HG03442 (cell line): ENCODE measurements at regions not wholly inside any gene's neighbourhood (a gene's known extent, or its start where the extent isn't known, plus 50 kb on each side); places are given as distances from the start of the nearest gene placed in this dataset.

Experiments
- ATAC-seq: cut with Tn5 transposase; IDR thresholded peaks from one replicate; pipeline ENCODE4 v1.9.1; 2021; ENCODE audit warnings: mild to moderate bottlenecking, moderate library complexity; ENCODE audit not compliant: unreplicated experiment

- ATAC-seq, result no peak
Observed at GRCh38 chr13:38602266-38602665, 84.6 kb upstream of the FREM2 start.

DNA sequence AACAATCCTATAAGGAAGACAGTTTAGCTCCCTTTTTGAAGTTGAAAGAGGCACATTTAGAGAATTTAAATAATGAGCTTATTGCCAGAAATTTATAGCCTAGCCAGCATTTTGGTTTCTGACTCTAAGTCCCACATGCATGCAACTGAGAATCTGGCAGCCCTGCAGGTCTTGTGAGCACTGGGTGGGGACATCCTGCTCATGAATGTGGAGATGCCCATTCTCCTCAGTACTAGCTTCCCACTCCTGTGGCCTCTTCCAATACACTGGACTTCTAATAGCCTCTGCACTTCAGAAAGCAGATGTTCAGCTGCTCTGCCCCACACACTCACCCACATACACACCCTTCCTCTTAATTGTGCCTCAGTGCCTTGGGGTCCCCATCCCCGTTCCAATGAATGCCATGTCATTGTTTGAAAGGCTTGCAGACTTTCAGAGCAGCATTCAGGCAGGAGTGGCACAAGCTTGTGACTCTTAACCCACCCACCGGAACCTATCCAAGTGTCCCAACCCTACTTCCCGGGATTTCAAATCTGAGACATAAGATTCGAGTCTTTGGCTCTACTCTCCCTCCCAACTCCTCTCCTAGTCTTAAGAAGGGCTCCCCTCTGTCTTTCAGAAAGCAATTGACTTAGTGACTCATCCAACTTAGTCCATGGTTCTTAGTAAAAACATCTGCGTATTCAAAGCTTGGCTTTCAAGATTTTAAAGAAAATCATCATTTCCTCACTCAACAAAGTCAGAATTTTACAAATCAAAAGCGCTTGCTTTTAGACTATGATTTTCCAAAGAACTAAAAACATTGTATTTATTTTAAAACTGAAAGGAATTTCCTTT, 80.0 kb upstream of the FREM2 start:
- ATAC-seq, result no peak

- ATAC-seq, result no peak
Observed at GRCh38 chr13:38617936-38618335, 68.9 kb upstream of the FREM2 start.

DNA sequence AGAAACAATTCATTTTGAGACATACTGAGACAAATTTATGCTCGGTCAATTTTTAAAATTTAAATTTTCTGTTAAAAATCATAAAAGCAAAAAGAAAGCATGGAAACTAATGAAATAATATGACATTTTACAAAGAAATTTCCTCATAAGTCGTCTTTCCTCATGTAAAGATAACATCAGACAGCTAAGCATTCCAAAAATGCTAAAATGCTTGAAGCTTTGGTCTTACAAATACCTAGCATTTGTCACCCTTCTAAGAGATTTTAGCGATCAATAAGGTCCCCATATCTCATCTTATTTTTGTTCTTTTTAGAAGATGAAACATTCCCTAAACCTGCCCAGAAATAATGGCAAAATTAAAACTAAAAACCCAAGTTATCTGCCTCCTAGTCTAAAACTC, 68.5 kb upstream of the FREM2 start:
- no peak for ATAC-seq

- no peak for ATAC-seq
Observed at GRCh38 chr13:38618881-38619280, 68.0 kb upstream of the FREM2 start.

GRCh38 chr13:38620876-38621275, 66.0 kb upstream of the FREM2 start:
- no peak for ATAC-seq

DNA sequence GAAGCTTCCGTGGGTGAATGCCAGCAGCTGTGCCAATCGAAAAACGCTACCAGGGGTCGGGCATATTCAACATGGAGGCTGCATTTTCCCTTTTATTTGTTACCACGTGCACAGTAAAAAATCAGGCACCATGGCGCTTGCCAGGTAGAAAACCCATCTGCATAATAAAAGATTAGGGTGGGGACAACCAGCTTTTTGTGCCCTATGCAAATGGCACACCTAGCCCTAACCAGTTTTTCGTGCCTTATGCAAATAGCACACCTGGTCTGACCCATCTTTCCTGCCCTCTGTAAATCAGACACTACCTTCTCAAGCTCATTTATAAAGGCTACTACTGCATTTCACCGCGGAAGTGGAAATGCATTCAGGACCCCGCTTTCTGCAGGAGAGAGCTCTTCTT, 62.1 kb upstream of the FREM2 start:
- ATAC-seq, result no peak

- no peak for ATAC-seq
Observed at GRCh38 chr13:38628554-38628953, 58.3 kb upstream of the FREM2 start.

GRCh38 chr13:38630780-38631179, 56.1 kb upstream of the FREM2 start:
- ATAC-seq, result no peak

DNA sequence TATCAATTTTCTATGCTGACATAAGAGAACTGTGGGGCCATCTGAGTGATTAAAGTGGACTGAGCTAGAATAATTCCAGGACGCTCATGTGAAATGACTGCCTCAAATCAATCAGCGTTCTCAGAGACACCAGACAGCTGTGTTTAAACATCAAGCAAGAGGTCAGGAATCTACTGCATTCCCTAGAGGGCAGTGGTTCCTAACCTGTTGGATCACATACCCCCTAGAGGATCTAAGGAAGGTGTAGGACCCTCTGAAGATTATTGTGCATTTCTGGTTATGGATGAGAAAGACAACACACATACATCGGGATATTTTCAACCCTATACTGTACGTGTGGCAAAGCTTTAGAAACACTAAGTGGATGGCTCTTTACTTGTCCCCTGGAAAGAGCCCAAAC, 51.8 kb upstream of the FREM2 start:
- ATAC-seq, result no peak

- no peak for ATAC-seq
Observed at GRCh38 chr13:38636073-38636472, 50.8 kb upstream of the FREM2 start.

DNA sequence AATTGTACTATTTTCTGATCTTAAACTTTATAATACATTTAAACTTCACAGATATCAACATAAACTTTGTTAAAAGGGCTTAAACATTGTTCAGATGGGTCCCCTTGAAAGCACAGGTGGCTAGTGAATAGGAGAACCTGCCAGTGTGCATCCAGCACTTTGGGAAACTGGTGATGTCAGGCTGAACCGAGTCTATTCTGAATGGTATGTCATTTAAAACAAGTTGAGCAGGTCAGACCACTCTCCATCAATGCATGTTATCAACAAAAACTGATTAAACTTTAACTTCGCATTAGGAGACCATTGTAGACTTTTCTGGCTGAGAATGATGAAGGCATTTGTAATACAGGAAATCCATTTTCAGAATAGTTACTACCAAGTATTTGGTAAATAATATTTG, 50.1 kb upstream of the FREM2 start:
- no peak for ATAC-seq
